SK-N-SH (cell line): ENCODE measurements at regions not wholly inside any gene's neighbourhood (a gene's known extent, or its start where the extent isn't known, plus 50 kb on each side); places are given as distances from the start of the nearest gene placed in this dataset.
A peak's percentile ranks its signal among the peaks of the same experiment; 100 is the strongest.

Source experiments
- CTCF ChIA-PET: fragments of 300-600, 350-600 bp; formaldehyde crosslinking; extraction: SDS; loops from one replicate; lab custom pipeline; 2021; lab: Yijun Ruan, JAX
- POLR2A ChIA-PET: fragments of 350-600 bp; sonication (Branson Sonifier 250); formaldehyde crosslinking; extraction: SDS; loops from one replicate; lab custom pipeline; 2020; ENCODE audit warnings: antibody characterized with exemption, inconsistent platforms; lab: Yijun Ruan, JAX
- DNase-seq: peaks from one replicate; pipeline ENCODE4 v3.0.0; 2012
- H2AFZ ChIP-seq: fragments of 200-600 bp; sonication (generic); 2 replicates; pipeline ENCODE4 v1.8.1; 2016; ENCODE audit warnings: antibody characterized with exemption, mild to moderate bottlenecking, low read depth
- H3F3A ChIP-seq: fragments of 200-600 bp; sonication (generic); replicated peaks from 2 replicates; pipeline ENCODE3; 2016; ENCODE audit warnings: antibody characterized with exemption, mild to moderate bottlenecking; ENCODE audit not compliant: insufficient read depth
- H3K27ac ChIP-seq, 2 experiments: fragments of 200-500 bp in 1 of 2; fragments of 200-600 bp in 1 of 2; sonication (Bioruptor generic) in 1 of 2; sonication (generic), shearing (Covaris generic) in 1 of 2; 2 replicates each; pipeline versions ENCODE4 v1.5.1 to v1.6.1; 2014 to 2016; ENCODE audit warnings: low read depth in 2 of 2, inconsistent platforms in 1 of 2, low read length in 1 of 2, mild to moderate bottlenecking in 1 of 2, mixed read lengths in 1 of 2
- H3K27me3 ChIP-seq: fragments of 200-600 bp; sonication (generic), shearing (Covaris generic); 2 replicates; pipeline ENCODE4 v1.6.1; 2016; ENCODE audit warnings: mixed run types; ENCODE audit not compliant: insufficient read depth
- H3K36me3 ChIP-seq, 2 experiments: fragments of 200-500 bp in 1 of 2; fragments of 200-600 bp in 1 of 2; sonication (Bioruptor generic) in 1 of 2; sonication (generic) in 1 of 2; replicated peaks in 1 of 2; 2 replicates each; pipeline versions ENCODE3 to v1.5.1; 2014 to 2016; ENCODE audit warnings: low read length in 1 of 2, mild to moderate bottlenecking in 1 of 2; ENCODE audit not compliant: insufficient read depth in 2 of 2, control insufficient read depth in 1 of 2
- H3K4me1 ChIP-seq, 2 experiments: fragments of 200-500 bp in 1 of 2; fragments of 200-600 bp in 1 of 2; sonication (Bioruptor generic) in 1 of 2; sonication (generic), shearing (Covaris generic) in 1 of 2; 2 replicates each; pipeline versions ENCODE4 v1.5.1 to v1.6.1; 2014 to 2016; ENCODE audit warnings: low read depth in 1 of 2, low read length in 1 of 2, mixed run types in 1 of 2; ENCODE audit not compliant: insufficient read depth in 2 of 2, control insufficient read depth in 1 of 2
- H3K4me2 ChIP-seq: fragments of 200-600 bp; sonication (generic), shearing (Covaris generic); 2 replicates; pipeline ENCODE4 v1.6.1; 2017; ENCODE audit warnings: mixed run types
- H3K4me3 ChIP-seq, 2 experiments: fragments of 200-500 bp in 1 of 2; fragments of 200-600 bp in 1 of 2; sonication (Bioruptor generic) in 1 of 2; sonication (generic), shearing (Covaris generic) in 1 of 2; 2 replicates each; pipeline versions ENCODE4 v1.5.1 to v1.8.1; 2014 to 2016; ENCODE audit warnings: low read depth in 2 of 2, inconsistent platforms in 1 of 2, low read length in 1 of 2, mild to moderate bottlenecking in 1 of 2, mixed read lengths in 1 of 2, moderate library complexity in 1 of 2
- H3K79me2 ChIP-seq: fragments of 200-600 bp; sonication (generic); 2 replicates; pipeline ENCODE4 v1.8.1; 2017; ENCODE audit warnings: mild to moderate bottlenecking; ENCODE audit not compliant: insufficient read depth
- H3K9ac ChIP-seq: fragments of 200-600 bp; sonication (generic); 2 replicates; pipeline ENCODE4 v1.6.1; 2017; ENCODE audit warnings: mixed run types
- H3K9me2 ChIP-seq: fragments of 200-600 bp; sonication (generic); 2 replicates; pipeline ENCODE4 v1.6.1; 2017; ENCODE audit warnings: mixed run types
- H3K9me3 ChIP-seq: fragments of 200-600 bp; sonication (generic); 2 replicates; pipeline ENCODE4 v1.6.1; 2017; ENCODE audit warnings: mixed run types, mild to moderate bottlenecking, moderate library complexity
- H4K20me1 ChIP-seq: fragments of 200-600 bp; sonication (generic); 2 replicates; pipeline ENCODE4 v1.6.1; 2017; ENCODE audit warnings: mild to moderate bottlenecking, mixed run types; ENCODE audit not compliant: insufficient read depth
- FOSL2 ChIP-seq: IDR thresholded peaks from 2 replicates; pipeline ENCODE4 v1.4.0; 2012; ENCODE audit warnings: low read depth, mild to moderate bottlenecking, moderate library complexity, borderline replicate concordance
- MXI1 ChIP-seq: IDR thresholded peaks from 2 replicates; pipeline ENCODE4 v1.6.1; 2012; ENCODE audit warnings: mild to moderate bottlenecking, low read depth, low read length, improper control_type of control experiment
- RAD21 ChIP-seq: IDR thresholded peaks from 2 replicates; pipeline ENCODE4 v1.6.1; 2012; ENCODE audit warnings: mild to moderate bottlenecking, low read length
- RCOR1 ChIP-seq: fragments of 150-350 bp; IDR thresholded peaks from 2 replicates; pipeline ENCODE4 v1.6.1; 2017; ENCODE audit warnings: antibody characterized with exemption, low read length
- WGBS: methylation state at CpG from one replicate; pipeline ENCODE4 v1.1.6; 2017; ENCODE audit warnings: low lambda C conversion rate; 5-methylcytosine and 5-hydroxymethylcytosine counted together
- TF ChIP-seq, protein P1 (sequence below): IDR thresholded peaks from 2 replicates; pipeline ENCODE4 v1.4.0; 2012; ENCODE audit warnings: low read depth, borderline replicate concordance
- TF ChIP-seq, protein P2 (sequence below): IDR thresholded peaks from 2 replicates; pipeline ENCODE4; 2012
- TF ChIP-seq, protein P3 (sequence below): IDR thresholded peaks from 2 replicates; pipeline ENCODE4 v1.6.1; 2012; ENCODE audit warnings: mild to moderate bottlenecking, low read depth, low read length, moderate library complexity
- TF ChIP-seq, protein P4 (sequence below): fragments of 150-350 bp; IDR thresholded peaks from 2 replicates; pipeline ENCODE4 v1.6.1; 2016; ENCODE audit warnings: mild to moderate bottlenecking, low read depth, low read length
- TF ChIP-seq, protein P5 (sequence below): IDR thresholded peaks from 2 replicates; pipeline ENCODE4 v1.4.0; 2012; ENCODE audit warnings: low read depth, borderline replicate concordance

DNA sequence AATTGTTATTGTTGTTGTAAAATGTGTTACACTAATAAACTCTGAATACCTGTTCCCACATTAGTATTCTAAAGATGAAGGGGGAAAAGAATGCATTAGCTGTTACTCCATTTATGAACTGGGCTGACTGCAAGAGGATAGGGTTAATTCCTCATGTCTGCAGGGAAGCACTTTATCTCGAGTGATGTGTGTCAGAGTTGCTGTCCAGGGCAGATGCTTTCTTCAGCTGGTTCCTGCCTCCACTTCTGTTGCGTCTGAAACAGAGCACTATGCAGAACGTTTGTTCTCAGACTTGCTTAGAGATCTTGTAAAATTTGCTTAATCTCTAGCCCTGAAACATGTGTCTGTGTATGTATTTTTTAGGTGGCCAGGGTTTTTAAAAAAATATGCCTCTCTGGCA is 318.8 kb downstream of the SPRY2 start:
- Histone ChIP-seq H3K4me2 (no peak overlapping the region), H3F3A (no peaks in the 10 kb centered on the region), H3K4me1 (peaks cover 0 to 3% of the 10 kb centered on the region in 2 experiments; a peak in 2 of 4 replicates), H3K27me3 (no peaks in the 10 kb centered on the region)
- TF ChIP-seq, protein P1, sequence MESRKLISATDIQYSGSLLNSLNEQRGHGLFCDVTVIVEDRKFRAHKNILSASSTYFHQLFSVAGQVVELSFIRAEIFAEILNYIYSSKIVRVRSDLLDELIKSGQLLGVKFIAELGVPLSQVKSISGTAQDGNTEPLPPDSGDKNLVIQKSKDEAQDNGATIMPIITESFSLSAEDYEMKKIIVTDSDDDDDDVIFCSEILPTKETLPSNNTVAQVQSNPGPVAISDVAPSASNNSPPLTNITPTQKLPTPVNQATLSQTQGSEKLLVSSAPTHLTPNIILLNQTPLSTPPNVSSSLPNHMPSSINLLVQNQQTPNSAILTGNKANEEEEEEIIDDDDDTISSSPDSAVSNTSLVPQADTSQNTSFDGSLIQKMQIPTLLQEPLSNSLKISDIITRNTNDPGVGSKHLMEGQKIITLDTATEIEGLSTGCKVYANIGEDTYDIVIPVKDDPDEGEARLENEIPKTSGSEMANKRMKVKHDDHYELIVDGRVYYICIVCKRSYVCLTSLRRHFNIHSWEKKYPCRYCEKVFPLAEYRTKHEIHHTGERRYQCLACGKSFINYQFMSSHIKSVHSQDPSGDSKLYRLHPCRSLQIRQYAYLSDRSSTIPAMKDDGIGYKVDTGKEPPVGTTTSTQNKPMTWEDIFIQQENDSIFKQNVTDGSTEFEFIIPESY, result no peak
- TF ChIP-seq MXI1 (no peak), RCOR1 (no peak), FOSL2 (no peak), RAD21 (peak; percentile 12; the same call in 1 of the 2 replicates)
- TF ChIP-seq, protein P2, sequence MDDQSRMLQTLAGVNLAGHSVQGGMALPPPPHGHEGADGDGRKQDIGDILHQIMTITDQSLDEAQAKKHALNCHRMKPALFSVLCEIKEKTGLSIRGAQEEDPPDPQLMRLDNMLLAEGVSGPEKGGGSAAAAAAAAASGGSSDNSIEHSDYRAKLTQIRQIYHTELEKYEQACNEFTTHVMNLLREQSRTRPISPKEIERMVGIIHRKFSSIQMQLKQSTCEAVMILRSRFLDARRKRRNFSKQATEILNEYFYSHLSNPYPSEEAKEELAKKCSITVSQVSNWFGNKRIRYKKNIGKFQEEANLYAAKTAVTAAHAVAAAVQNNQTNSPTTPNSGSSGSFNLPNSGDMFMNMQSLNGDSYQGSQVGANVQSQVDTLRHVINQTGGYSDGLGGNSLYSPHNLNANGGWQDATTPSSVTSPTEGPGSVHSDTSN, result no peak
- TF ChIP-seq, protein P3, sequence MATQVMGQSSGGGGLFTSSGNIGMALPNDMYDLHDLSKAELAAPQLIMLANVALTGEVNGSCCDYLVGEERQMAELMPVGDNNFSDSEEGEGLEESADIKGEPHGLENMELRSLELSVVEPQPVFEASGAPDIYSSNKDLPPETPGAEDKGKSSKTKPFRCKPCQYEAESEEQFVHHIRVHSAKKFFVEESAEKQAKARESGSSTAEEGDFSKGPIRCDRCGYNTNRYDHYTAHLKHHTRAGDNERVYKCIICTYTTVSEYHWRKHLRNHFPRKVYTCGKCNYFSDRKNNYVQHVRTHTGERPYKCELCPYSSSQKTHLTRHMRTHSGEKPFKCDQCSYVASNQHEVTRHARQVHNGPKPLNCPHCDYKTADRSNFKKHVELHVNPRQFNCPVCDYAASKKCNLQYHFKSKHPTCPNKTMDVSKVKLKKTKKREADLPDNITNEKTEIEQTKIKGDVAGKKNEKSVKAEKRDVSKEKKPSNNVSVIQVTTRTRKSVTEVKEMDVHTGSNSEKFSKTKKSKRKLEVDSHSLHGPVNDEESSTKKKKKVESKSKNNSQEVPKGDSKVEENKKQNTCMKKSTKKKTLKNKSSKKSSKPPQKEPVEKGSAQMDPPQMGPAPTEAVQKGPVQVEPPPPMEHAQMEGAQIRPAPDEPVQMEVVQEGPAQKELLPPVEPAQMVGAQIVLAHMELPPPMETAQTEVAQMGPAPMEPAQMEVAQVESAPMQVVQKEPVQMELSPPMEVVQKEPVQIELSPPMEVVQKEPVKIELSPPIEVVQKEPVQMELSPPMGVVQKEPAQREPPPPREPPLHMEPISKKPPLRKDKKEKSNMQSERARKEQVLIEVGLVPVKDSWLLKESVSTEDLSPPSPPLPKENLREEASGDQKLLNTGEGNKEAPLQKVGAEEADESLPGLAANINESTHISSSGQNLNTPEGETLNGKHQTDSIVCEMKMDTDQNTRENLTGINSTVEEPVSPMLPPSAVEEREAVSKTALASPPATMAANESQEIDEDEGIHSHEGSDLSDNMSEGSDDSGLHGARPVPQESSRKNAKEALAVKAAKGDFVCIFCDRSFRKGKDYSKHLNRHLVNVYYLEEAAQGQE, result peak; percentile 64; the same call in 1 of the 2 replicates
- TF ChIP-seq, protein P4, sequence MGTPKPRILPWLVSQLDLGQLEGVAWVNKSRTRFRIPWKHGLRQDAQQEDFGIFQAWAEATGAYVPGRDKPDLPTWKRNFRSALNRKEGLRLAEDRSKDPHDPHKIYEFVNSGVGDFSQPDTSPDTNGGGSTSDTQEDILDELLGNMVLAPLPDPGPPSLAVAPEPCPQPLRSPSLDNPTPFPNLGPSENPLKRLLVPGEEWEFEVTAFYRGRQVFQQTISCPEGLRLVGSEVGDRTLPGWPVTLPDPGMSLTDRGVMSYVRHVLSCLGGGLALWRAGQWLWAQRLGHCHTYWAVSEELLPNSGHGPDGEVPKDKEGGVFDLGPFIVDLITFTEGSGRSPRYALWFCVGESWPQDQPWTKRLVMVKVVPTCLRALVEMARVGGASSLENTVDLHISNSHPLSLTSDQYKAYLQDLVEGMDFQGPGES, result no peak
- TF ChIP-seq, protein P5, sequence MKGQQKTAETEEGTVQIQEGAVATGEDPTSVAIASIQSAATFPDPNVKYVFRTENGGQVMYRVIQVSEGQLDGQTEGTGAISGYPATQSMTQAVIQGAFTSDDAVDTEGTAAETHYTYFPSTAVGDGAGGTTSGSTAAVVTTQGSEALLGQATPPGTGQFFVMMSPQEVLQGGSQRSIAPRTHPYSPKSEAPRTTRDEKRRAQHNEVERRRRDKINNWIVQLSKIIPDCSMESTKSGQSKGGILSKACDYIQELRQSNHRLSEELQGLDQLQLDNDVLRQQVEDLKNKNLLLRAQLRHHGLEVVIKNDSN, result no peak
- TF ChIP-seq, all 33 proteins: peak for 2
- peak; percentile 7 for DNase-seq
- Histone ChIP-seq H3K79me2 (no peaks in the 10 kb centered on the region), H3K9me3 (no peaks in the 10 kb centered on the region), H3K36me3 (no peaks in the 10 kb centered on the region), H3K9ac (no peak overlapping the region), H2AFZ (no peak overlapping the region), H4K20me1 (no peaks in the 10 kb centered on the region), H3K27ac (0 out of 4 replicates have a peak overlapping the region, but pooled peaks of 1 of the 2 experiments have one; percentile 5), H3K9me2 (no peaks in the 10 kb centered on the region), H3K4me3 (no peak overlapping the region)
- WGBS, result 49% methylated on average over 3 of the region's 3 CpGs
- POLR2A ChIA-PET, result no interaction called here
- CTCF ChIA-PET, result interaction anchor here (0.8 to 1.0 kb wide), 2 partner anchors 20 to 296 kb away, joined by 4 read pairs; no protein-coding TSS in a partner anchor
